Epithelial cell of proximal tubule (primary cell): ENCODE measurements at regions not wholly inside any gene's neighbourhood (a gene's known extent, or its start where the extent isn't known, plus 50 kb on each side); places are given as distances from the start of the nearest gene placed in this dataset.

Experiments used
- DNase-seq: peaks from one replicate; pipeline ENCODE4 v3.0.0-alpha.2; 2011; ENCODE audit warnings: low read depth
- H3K4me3 ChIP-seq: 2 replicates; pipeline ENCODE4 v1.5.1; 2011; ENCODE audit warnings: low read depth, mild to moderate bottlenecking, low read length
- CTCF ChIP-seq: conservative IDR thresholded peaks from 2 replicates; pipeline ENCODE4 v1.5.1; 2012; ENCODE audit warnings: low read depth, mild to moderate bottlenecking, low read length

GRCh38 chr5:135255461-135256178 is 143.4 kb downstream of the MACROH2A1 start:
- DNase-seq: no peak
- no peak for TF ChIP-seq CTCF
- no peak overlapping the region for H3K4me3 ChIP-seq

GRCh38 chr5:135254183-135254582 is 144.8 kb downstream of the MACROH2A1 start:
- no peak for DNase-seq
- no peak overlapping the region for H3K4me3 ChIP-seq
- no peak for TF ChIP-seq CTCF

- H3K4me3 ChIP-seq: no peak overlapping the region
- DNase-seq: no peak
- no peak for TF ChIP-seq CTCF
Observed at GRCh38 chr5:135253601-135254178, 145.3 kb downstream of the MACROH2A1 start.

GRCh38 chr5:135251093-135251492 is 147.9 kb downstream of the MACROH2A1 start:
- no peak for DNase-seq
- TF ChIP-seq CTCF: no peak
- H3K4me3 ChIP-seq: no peak overlapping the region

- no peak overlapping the region for H3K4me3 ChIP-seq
- TF ChIP-seq CTCF: no peak
- no peak for DNase-seq
Observed at GRCh38 chr5:135250671-135251070, 148.4 kb downstream of the MACROH2A1 start.

- no peak for DNase-seq
- H3K4me3 ChIP-seq: no peak overlapping the region
- no peak for TF ChIP-seq CTCF
Observed at GRCh38 chr5:135249658-135250057, 149.4 kb downstream of the MACROH2A1 start.

GRCh38 chr5:135248801-135249231 is 150.2 kb downstream of the MACROH2A1 start:
- no peak overlapping the region for H3K4me3 ChIP-seq
- no peak for DNase-seq
- no peak for TF ChIP-seq CTCF
